ENCODE measurements at regions not wholly inside any gene's neighbourhood (a gene's known extent, or its start where the extent isn't known, plus 50 kb on each side); places are given as distances from the start of the nearest gene placed in this dataset.
A peak's percentile ranks its signal among the peaks of the same experiment; 100 is the strongest.

GRCh38 chr10:94112321-94112720 is 118.6 kb downstream of the PLCE1 start (continued):
- TF ChIP-seq ZNF33B (CRISPR knock-in tag; IDR thresholded peaks at IDR 0.05), result no peak
- TF ChIP-seq ZNF10 (CRISPR knock-in tag; IDR thresholded peaks at IDR 0.05; ENCODE audit: borderline replicate concordance, low read depth), result no peak
- no peak for TF ChIP-seq ZBTB33 (CRISPR knock-in tag; IDR thresholded peaks at IDR 0.05)

GRCh38 chr10:94115725-94116124 is 122.0 kb downstream of the PLCE1 start:
- Histone ChIP-seq H3K4me1 (ENCODE audit: insufficient read depth, low read length) (no peaks in the 10 kb centered on the region), H3K79me2 (ENCODE audit: insufficient read depth, low read length) (no peaks in the 10 kb centered on the region), H3K36me3 (replicated peaks in 1 of 2; ENCODE audit: control insufficient read depth in 1 of 2, insufficient read depth in 2 of 2, low read length in 2 of 2) (no peaks in the 10 kb centered on the region), H3K4me3 (replicated peaks in 1 of 3; ENCODE audit: insufficient read depth in 1 of 3, low read depth in 2 of 3, low read length in 3 of 3) (no peak overlapping the region), H3K9ac (ENCODE audit: insufficient read depth, low read depth, low read length) (no peak overlapping the region), H3K9me3 (ENCODE audit: low read length) (no peaks in the 10 kb centered on the region), H3K4me2 (ENCODE audit: low read depth, low read length) (no peak overlapping the region), H2AFZ (ENCODE audit: low read length) (no peak overlapping the region), H3K27me3 (ENCODE audit: control insufficient read depth in 1 of 2, insufficient read depth in 2 of 2, low read length in 2 of 2) (no peaks in the 10 kb centered on the region), H3K27ac (ENCODE audit: extremely low read length, insufficient read depth, low read length) (no peak overlapping the region), H4K20me1 (ENCODE audit: insufficient read depth, low read length) (no peaks in the 10 kb centered on the region)
- no TSS peak for BruUV-seq (replicated peaks)
- intact Hi-C loops (cut with micrococcal nuclease; ENCODE audit: unreplicated experiment), result no loop called here
- TF ChIP-seq CREB1 (IDR thresholded peaks at IDR 0.05) (peak; percentile 14; the same call in 1 of the 2 replicates), CREB1 (CRISPR knock-in tag; IDR thresholded peaks at IDR 0.05) (no peak), ZNF724P (CRISPR knock-in tag; IDR thresholded peaks at IDR 0.05; ENCODE audit: borderline replicate concordance) (no peak)
- POLR2A ChIA-PET, result no interaction called here
- FAIRE-seq, result no peak
- 40% methylated on average over 4 of the region's 4 CpGs for WGBS (ENCODE audit: low lambda C conversion rate)
- no peak for ATAC-seq
- DNase-seq (ENCODE audit: low spot score), result no peak
- in situ Hi-C loops (cut with HindIII; ENCODE audit: extremely low pct_ligation_motif_present, low pct_unique_long_range_greater_than_20kb), result no loop called here
- CTCF ChIA-PET (ENCODE audit: low intra/inter-chr PET ratio, low total read pairs), result no interaction called here

GRCh38 chr10:94116848-94117247 is 123.1 kb downstream of the PLCE1 start:
- H3K27ac ChIP-seq (ENCODE audit: extremely low read length, insufficient read depth, low read length), result no peak overlapping the region
- FAIRE-seq (no peak), DNase-seq (ENCODE audit: low spot score) (no peak), ATAC-seq (no peak)
- in situ Hi-C loops (cut with HindIII; ENCODE audit: extremely low pct_ligation_motif_present, low pct_unique_long_range_greater_than_20kb), result no loop called here
- intact Hi-C loops (cut with micrococcal nuclease; ENCODE audit: unreplicated experiment), result no loop called here
- ChIA-PET POLR2A (no interaction called here), CTCF (ENCODE audit: low intra/inter-chr PET ratio, low total read pairs) (no interaction called here)
- H3K36me3 ChIP-seq (replicated peaks in 1 of 2; ENCODE audit: control insufficient read depth in 1 of 2, insufficient read depth in 2 of 2, low read length in 2 of 2), result no peaks in the 10 kb centered on the region
- no peaks in the 10 kb centered on the region for H3K27me3 ChIP-seq (ENCODE audit: control insufficient read depth in 1 of 2, insufficient read depth in 2 of 2, low read length in 2 of 2)
- peaks cover under 1% of the 10 kb centered on the region; the same call in 1 of the 2 replicates for H3K4me1 ChIP-seq (ENCODE audit: insufficient read depth, low read length)
- no peaks in the 10 kb centered on the region for H4K20me1 ChIP-seq (ENCODE audit: insufficient read depth, low read length)
- no peak overlapping the region for H2AFZ ChIP-seq (ENCODE audit: low read length)
- no TSS peak for BruUV-seq (replicated peaks)
- H3K79me2 ChIP-seq (ENCODE audit: insufficient read depth, low read length), result no peaks in the 10 kb centered on the region
- no peak overlapping the region for H3K9ac ChIP-seq (ENCODE audit: insufficient read depth, low read depth, low read length)
- H3K4me2 ChIP-seq (ENCODE audit: low read depth, low read length), result no peak overlapping the region
- H3K9me3 ChIP-seq (ENCODE audit: low read length), result no peaks in the 10 kb centered on the region
- WGBS (ENCODE audit: low lambda C conversion rate), result 25% methylated on average over 1 of the region's 1 CpG
- H3K4me3 ChIP-seq (replicated peaks in 1 of 3; ENCODE audit: insufficient read depth in 1 of 3, low read depth in 2 of 3, low read length in 3 of 3), result no peak overlapping the region
- TF ChIP-seq ZNF597 (CRISPR knock-in tag; IDR thresholded peaks at IDR 0.05) (no peak), ZNF382 (CRISPR knock-in tag; IDR thresholded peaks at IDR 0.05; ENCODE audit: borderline replicate concordance) (no peak), ZSCAN12 (CRISPR knock-in tag; IDR thresholded peaks at IDR 0.05) (no peak), RAD21 (CRISPR knock-in tag; IDR thresholded peaks at IDR 0.05) (no peak), POLR2G (IDR thresholded peaks at IDR 0.05; ENCODE audit: low read depth, low read length) (no peak)
- TF ChIP-seq, protein P1, sequence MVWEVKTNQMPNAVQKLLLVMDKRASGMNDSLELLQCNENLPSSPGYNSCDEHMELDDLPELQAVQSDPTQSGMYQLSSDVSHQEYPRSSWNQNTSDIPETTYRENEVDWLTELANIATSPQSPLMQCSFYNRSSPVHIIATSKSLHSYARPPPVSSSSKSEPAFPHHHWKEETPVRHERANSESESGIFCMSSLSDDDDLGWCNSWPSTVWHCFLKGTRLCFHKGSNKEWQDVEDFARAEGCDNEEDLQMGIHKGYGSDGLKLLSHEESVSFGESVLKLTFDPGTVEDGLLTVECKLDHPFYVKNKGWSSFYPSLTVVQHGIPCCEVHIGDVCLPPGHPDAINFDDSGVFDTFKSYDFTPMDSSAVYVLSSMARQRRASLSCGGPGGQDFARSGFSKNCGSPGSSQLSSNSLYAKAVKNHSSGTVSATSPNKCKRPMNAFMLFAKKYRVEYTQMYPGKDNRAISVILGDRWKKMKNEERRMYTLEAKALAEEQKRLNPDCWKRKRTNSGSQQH (CRISPR knock-in tag; IDR thresholded peaks at IDR 0.05; ENCODE audit: low read depth), result no peak
